ENCODE measurements at regions not wholly inside any gene's neighbourhood (a gene's known extent, or its start where the extent isn't known, plus 50 kb on each side); places are given as distances from the start of the nearest gene placed in this dataset.

DNA sequence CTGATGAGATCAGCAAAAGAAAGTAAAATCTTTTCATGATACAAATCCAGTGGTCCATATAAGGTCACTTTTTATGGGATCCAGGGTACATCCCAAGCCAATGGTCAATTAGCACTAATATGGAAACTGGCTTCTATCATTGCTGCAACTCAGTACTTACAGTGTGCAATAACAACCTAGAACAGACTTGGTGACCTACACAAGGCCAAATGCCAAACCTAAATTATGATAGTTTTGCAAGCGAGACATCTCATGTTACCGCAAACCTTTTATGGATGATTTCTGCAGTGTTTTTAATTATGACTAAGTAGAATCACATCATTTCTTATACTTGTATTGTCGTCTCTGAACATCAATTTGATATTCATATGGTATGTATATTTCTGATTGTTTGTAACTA is 583.5 kb upstream of the SEMA3D start:
- Histone ChIP-seq H3K36me3 (no peaks in the 10 kb centered on the region), H3K9me3 (replicated peaks) (no peaks in the 10 kb centered on the region), H3K27me3 (no peaks in the 10 kb centered on the region), H3K27ac (no peak overlapping the region), H3K4me1 (no peaks in the 10 kb centered on the region), H3K4me3 (no peak overlapping the region)
- DNase-seq = no peak

DNA sequence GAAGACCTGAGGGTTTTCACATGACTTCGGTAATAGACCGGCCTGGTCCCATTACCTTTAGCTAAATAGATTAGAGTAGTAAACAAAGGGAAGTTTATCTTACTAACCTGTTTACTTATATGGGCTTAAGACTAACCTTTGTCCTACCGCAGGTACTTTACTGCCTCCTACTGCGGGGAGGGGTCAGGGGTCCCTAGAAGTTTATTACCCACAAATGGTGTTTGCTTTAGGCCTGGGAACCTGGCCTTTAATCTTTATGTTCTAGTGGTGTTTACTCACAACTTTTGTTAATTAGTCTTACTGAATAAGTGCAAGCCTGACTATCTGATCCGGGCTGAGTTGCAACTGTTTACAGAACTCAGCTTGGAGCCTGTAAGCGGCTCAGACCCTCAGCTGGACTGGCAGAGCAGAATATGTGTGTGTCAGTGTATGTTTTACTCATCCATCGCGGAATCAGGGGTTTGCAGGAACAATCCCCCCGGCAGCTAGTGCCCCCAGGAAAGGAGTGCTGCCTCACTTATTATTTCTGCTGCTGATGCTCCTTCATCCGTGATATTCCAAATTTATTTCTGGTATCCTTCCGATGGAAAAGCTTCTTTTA is 578.9 kb upstream of the SEMA3D start:
- H3K4me1 ChIP-seq = no peaks in the 10 kb centered on the region
- H3K9me3 ChIP-seq (replicated peaks) = no peaks in the 10 kb centered on the region
- 0 out of 2 replicates have a peak, but pooled peaks cover 2% of the 10 kb centered on the region for H3K36me3 ChIP-seq
- DNase-seq = no peak
- no peak overlapping the region for H3K27ac ChIP-seq
- no peak overlapping the region for H3K4me3 ChIP-seq
- no peaks in the 10 kb centered on the region for H3K27me3 ChIP-seq

DNA sequence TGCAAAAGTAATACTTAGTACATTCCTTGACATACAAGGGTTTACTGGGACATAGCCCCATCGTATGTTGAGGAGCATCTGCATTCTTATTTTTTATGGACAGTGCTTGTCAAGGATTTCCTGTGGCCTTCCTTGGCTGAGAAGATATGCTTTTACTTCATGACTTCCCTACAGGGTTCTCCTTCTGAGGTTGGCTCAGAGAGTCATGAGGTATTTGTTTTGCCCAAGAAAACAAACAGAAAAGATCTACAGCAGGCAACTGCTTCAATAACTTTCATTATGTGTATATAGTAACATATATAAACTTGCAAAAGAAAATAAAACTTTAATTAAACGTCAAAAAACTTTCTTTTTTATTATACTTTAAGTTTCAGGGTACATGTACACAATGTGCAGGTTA is 577.2 kb upstream of the SEMA3D start:
- Histone ChIP-seq H3K27ac (no peak overlapping the region), H3K9me3 (replicated peaks) (no peaks in the 10 kb centered on the region), H3K36me3 (0 out of 2 replicates have a peak, but pooled peaks cover 2% of the 10 kb centered on the region), H3K4me1 (no peaks in the 10 kb centered on the region), H3K4me3 (no peak overlapping the region), H3K27me3 (no peaks in the 10 kb centered on the region)
- DNase-seq = no peak

DNA sequence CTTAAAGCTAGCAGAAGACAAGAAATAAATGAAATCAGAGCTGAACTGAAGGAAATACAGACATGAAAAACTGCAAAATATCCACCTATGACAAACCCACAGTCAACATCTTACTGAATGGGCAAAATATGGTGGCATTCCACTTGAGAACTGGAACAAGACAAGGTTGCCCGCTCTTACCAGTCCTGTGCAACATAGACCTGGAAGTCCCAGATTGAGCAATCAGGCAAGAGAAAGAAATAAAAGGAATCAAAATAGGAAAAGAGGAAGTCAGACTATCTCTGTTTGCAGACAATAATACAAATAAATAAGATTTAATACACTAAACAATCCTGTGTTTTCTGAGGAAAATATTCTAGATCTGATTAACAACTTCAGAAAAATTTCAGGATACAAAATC is 570.5 kb upstream of the SEMA3D start:
- Histone ChIP-seq H3K27ac (no peak overlapping the region), H3K9me3 (replicated peaks) (no peaks in the 10 kb centered on the region), H3K27me3 (no peaks in the 10 kb centered on the region), H3K36me3 (no peaks in the 10 kb centered on the region), H3K4me3 (no peak overlapping the region), H3K4me1 (no peaks in the 10 kb centered on the region)
- no peak for DNase-seq

DNA sequence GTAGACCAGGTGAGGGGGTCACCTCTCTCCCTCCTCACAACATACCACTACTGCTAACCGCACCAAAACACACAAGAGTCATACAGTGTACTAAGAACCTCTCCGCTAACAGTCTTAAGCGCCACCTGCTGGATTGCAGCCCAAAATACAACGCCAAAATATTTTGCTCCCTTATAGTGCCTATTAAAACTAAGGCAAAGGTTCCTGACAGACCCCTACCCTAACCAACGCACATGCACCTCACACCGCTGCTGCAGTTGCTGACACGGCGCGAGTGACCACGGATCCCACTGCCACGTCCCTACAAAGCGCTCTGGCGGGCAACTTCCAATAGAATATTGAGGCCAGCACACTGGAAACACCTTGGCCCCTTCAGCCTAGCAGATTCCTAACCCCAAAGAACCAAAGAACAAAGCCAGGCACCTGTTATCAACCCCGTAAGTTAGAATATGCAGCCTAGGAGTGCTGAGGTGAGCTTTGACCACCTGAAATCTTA is 563.6 kb upstream of the SEMA3D start:
- Histone ChIP-seq H3K9me3 (replicated peaks) (no peaks in the 10 kb centered on the region; the same call in 1 of the 2 replicates), H3K27ac (no peak overlapping the region), H3K4me3 (no peak overlapping the region), H3K4me1 (no peaks in the 10 kb centered on the region), H3K27me3 (no peaks in the 10 kb centered on the region), H3K36me3 (no peaks in the 10 kb centered on the region)
- DNase-seq = peak; percentile 47 to 74

DNA sequence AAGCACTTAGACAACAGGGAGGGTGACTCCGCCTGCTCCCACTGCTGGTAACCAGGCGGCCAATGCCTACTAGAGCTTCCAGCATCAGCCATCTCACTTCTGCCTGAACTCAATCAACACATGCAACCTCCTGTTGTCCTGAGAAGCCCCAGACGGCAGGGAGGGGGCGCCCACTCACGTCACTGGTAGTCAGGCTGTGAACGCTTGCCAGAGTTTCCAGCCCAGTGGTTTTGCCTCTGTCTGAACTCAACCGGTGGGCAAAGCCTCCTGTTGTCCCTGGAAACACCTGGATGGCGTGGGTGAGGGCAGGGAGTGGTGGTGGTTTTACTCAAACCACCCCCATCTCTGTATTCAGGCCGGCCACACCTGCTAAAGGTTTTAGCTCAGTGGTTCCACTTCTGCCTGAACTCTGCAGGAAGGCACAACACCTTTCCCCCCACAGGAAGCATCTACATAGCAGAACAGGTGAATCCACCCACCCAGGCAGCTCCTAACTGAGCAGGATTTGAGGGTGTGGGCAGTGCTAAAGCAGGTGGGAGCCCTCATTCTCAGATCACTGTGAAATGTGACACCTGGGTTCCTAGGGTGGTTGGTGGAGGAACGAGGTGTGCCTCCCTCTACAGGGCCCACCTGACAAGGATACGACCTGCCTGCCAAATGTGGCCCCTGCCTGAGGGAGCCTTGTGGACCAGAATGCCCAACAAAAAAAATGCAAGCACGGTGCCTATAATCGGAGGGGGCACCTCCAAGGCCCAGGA is 563.0 kb upstream of the SEMA3D start:
- H3K9me3 ChIP-seq (replicated peaks) = no peaks in the 10 kb centered on the region; the same call in 1 of the 2 replicates
- no peak overlapping the region for H3K4me3 ChIP-seq
- peak in 1 of 2 experiments; percentile 11 for DNase-seq
- H3K36me3 ChIP-seq = no peaks in the 10 kb centered on the region
- no peak overlapping the region for H3K27ac ChIP-seq
- no peaks in the 10 kb centered on the region for H3K27me3 ChIP-seq
- no peaks in the 10 kb centered on the region for H3K4me1 ChIP-seq

DNA sequence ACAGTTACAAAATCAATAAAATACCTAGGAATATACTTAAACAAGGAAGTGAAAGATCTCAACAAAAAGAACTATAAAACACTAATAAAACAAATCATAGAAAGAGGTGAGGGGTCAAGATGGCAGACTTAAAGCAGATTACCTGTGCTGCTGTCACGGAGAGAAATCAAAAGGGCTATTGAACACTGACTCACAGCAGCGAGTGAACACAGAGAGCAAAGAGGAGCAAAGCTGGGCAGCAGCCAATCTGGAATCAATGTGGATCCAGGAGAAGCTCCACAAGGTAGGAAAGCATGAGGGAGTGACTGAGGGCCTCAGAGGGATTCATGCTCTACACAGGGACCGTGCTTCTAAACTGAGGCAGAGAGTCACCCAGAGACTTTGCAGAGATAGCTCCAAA is 562.0 kb upstream of the SEMA3D start:
- H3K9me3 ChIP-seq (replicated peaks) = no peaks in the 10 kb centered on the region; the same call in 1 of the 2 replicates
- no peaks in the 10 kb centered on the region for H3K27me3 ChIP-seq
- H3K27ac ChIP-seq = no peak overlapping the region
- H3K4me3 ChIP-seq = no peak overlapping the region
- no peak for DNase-seq
- H3K36me3 ChIP-seq = no peaks in the 10 kb centered on the region
- no peaks in the 10 kb centered on the region for H3K4me1 ChIP-seq

DNA sequence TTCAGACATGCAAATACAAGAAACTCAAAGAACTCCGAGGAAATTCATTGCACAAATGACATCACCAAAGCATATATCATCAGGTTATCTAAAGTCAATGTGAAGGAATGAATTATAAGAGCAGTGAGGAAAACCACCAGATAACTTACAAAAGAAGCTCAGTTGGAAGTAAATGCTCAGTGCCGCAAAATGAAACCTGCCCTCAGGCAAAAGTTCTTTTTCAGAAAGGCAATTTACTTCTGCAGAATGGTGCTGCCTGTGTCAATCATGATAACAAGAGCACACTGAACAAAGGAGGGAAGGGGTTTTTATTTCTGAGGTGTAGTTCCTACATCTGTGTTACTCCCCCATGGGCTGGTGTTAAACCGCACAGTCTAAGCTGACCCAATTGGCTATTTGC is 550.6 kb upstream of the SEMA3D start:
- Histone ChIP-seq H3K27ac (no peak overlapping the region), H3K36me3 (no peaks in the 10 kb centered on the region), H3K27me3 (no peaks in the 10 kb centered on the region), H3K9me3 (replicated peaks) (peaks cover 6% of the 10 kb centered on the region; the same call in 1 of the 2 replicates), H3K4me1 (peaks cover 4% of the 10 kb centered on the region), H3K4me3 (no peak overlapping the region)
- DNase-seq = no peak

DNA sequence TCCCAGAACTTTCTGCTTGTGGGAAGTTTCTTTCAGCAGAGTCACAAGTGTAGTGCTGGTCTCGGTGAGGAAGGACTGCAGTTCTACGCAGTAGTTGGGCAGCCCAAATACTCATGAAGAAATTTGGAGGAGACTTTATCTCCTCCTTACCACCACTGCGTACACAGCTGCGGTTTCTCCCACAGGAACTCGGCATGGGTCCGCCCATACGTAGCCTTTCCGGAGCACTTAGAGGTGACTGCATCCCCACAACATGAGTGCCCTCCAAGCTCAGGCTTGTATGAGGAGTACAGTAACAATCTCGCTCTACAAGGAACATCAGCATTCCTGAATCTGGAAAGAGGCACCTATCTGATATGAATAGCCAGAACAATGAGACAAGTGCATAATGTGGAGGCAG is 549.2 kb upstream of the SEMA3D start:
- Histone ChIP-seq H3K9me3 (replicated peaks) (peaks cover 6% of the 10 kb centered on the region; the same call in 1 of the 2 replicates), H3K36me3 (no peaks in the 10 kb centered on the region), H3K27ac (no peak overlapping the region), H3K4me1 (peaks cover 4% of the 10 kb centered on the region), H3K4me3 (no peak overlapping the region), H3K27me3 (no peaks in the 10 kb centered on the region)
- DNase-seq = no peak

DNA sequence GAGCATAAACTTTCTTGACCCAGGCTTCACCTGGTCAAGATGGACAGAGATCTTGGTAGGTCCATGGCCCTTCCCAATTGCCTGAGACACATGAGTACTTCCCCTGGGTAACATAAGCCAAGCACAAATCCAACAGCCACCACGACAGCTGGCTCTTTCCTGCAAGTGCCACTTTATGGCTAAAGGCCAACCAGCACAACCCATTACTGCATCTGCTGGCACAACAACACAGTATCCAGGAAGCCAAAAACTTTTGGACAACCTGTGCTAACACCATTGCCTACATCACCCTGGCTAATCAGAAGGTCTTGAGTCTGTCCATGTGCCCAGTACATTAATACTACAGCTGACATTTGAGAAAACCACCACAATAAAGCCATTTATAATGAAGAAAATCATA is 548.0 kb upstream of the SEMA3D start:
- no peak overlapping the region for H3K27ac ChIP-seq
- peaks cover 4% of the 10 kb centered on the region for H3K4me1 ChIP-seq
- peak; percentile 32 to 45 for DNase-seq
- no peak overlapping the region for H3K4me3 ChIP-seq
- H3K27me3 ChIP-seq = no peaks in the 10 kb centered on the region
- H3K36me3 ChIP-seq = no peaks in the 10 kb centered on the region
- H3K9me3 ChIP-seq (replicated peaks) = peaks cover 6% of the 10 kb centered on the region; the same call in 1 of the 2 replicates

DNA sequence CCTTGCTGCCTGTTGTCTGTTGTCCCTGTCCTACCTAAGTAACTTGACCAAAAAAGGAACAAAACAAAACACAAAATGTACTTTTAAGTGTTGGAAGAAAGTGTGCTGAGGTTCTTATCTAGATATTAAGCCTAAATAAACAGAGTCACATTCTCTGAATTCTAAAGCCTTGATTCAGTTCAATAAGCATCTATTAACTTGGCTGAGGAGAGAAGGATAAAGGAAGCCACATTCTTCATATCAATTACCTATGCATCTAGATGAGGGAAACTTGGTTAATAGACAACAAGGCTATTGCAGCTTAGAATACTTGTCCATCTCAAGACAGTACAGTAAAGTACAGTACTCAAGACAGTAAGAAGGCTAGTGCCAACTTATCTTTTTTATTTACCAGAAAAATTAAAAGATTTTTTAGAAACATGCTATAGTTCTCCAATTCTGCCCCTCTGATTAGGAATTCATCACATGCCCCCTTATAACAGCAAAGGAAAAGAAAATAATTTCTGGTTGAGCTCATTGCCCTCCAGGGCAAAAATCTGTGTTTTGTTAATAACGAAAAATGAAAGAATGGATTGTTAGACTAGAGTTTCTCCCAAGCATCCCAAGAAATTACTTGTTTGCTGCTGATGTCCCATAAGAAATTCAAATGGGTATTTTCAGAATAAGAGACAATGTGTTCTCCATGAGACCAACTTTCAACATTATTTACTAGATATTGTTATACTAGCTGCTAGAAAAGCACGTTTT is 546.5 kb upstream of the SEMA3D start:
- Histone ChIP-seq H3K27ac (no peak overlapping the region), H3K4me1 (peaks cover 4% of the 10 kb centered on the region), H3K36me3 (no peaks in the 10 kb centered on the region), H3K9me3 (replicated peaks) (0 out of 2 replicates have a peak, but pooled peaks cover 8% of the 10 kb centered on the region), H3K4me3 (no peak overlapping the region), H3K27me3 (no peaks in the 10 kb centered on the region)
- DNase-seq = no peak

DNA sequence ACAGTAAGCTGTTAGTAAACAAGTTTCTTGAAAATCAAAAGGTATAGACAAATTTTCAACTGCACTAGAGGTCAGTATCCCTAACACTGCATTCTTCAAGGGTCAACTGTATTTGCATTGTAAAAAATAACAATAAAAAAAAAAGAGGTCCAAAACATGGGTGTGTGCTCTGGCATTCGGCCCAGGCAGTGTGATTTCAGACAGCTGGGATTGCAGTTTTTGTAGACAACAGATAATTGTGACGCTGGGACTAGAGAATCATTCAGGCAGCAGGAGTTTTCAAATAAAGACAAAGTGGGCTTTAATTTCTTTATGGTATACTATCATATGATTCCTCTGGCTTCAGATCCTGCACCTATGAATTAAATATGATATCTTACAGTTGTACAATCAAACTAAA is 543.2 kb upstream of the SEMA3D start:
- Histone ChIP-seq H3K4me1 (peaks cover 4% of the 10 kb centered on the region), H3K27ac (no peak overlapping the region), H3K9me3 (replicated peaks) (0 out of 2 replicates have a peak, but pooled peaks cover 2% of the 10 kb centered on the region), H3K4me3 (no peak overlapping the region), H3K27me3 (no peaks in the 10 kb centered on the region), H3K36me3 (no peaks in the 10 kb centered on the region)
- no peak for DNase-seq

DNA sequence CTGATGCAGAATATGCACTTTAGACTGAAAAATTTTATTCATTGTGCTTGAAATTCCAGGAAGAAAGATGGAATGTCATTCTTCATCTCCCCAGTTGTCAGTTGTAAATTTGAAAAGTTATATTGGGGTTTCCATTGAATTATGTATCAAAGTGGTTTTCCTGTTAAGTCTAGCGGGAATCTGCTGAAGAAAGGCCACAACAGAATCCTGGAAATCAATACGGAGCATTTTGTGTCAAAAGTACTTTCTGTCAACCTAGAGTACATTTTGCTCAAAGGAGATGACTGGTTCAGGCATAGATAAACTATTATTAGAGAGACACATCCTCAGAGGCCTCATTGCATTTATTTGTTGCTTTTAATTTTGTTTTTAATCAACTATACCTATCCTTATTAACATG is 538.2 kb upstream of the SEMA3D start:
- H3K4me3 ChIP-seq = no peak overlapping the region
- H3K4me1 ChIP-seq = no peaks in the 10 kb centered on the region
- no peaks in the 10 kb centered on the region for H3K27me3 ChIP-seq
- H3K27ac ChIP-seq = no peak overlapping the region
- H3K9me3 ChIP-seq (replicated peaks) = 0 out of 2 replicates have a peak, but pooled peaks cover 2% of the 10 kb centered on the region
- DNase-seq = no peak
- H3K36me3 ChIP-seq = no peaks in the 10 kb centered on the region

DNA sequence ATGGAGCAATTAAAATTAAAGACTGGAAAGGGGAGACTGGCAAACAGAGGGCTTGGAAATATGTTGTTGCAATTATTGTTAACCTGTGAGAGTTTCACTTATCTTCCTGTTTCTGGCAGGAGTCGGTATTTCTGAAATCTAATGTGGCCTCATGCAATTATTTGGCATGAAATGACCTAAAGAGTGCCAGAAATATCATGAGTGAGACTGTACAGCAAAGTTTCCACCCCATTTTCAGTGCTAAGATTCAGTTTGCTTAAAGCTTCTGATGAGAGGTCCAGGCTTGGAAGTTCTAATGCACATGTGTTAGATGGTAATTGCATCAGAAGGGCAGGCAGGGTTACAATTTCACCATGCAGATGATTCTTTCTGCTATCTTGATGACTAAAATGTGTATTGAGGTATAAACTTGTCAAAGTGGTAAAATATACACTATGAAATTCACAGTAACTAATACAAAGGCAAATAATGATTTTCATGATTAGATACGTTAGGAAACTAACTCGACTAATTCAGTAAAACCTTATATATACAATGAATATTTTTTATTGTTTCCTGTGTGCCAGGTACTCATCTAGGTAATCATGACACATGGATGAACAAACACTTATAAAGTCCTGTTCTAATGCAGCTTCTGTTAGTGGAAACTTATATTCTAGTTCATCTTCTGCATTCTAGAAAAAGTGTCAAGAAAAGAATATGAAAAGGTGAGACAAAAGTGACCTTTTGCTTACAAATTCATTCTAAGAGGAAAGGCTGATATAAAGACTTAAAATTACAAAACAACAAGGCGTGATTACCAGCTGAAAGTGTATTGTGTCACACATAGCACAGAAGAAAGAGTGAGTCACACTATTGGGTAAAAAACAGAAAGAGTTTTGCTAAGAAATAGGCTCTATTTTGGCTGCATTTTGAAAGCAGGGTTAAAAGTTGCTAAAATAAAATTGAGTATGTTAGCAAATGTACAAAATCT is 533.4 kb upstream of the SEMA3D start:
- Histone ChIP-seq H3K27ac (no peak overlapping the region), H3K36me3 (no peaks in the 10 kb centered on the region), H3K27me3 (no peaks in the 10 kb centered on the region), H3K4me3 (no peak overlapping the region), H3K4me1 (no peaks in the 10 kb centered on the region), H3K9me3 (replicated peaks) (no peaks in the 10 kb centered on the region)
- DNase-seq = no peak
